ENCODE measurements at regions not wholly inside any gene's neighbourhood (a gene's known extent, or its start where the extent isn't known, plus 50 kb on each side); places are given as distances from the start of the nearest gene placed in this dataset.
"Not testable (repeated sequence)": the region's sequence is repeated elsewhere in the genome, so short reads cannot be mapped to it uniquely, and the experiment has no call there.

GRCh38 chr2:121132054-121132761 lies 152.8 kb downstream of the TFCP2L1 start:
- DNase-seq (ENCODE audit: low spot score), result no peak

DNA sequence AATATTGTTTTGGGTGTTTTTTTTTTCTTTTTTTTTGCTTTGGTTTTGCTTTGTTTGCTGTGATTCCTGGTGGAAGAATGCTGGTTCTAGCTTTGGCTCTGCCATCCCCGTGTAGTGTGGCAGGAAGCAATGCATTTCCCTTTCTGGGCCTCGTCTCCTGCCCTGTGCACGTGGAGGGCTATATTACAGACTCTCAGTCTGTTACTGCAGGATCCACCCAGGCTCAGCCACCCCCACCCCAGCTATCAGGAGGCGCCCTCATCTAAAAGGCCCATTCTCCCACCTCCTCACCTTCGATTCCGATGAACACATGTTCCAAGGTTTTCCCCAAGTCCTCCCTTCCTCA lies 152.3 kb downstream of the TFCP2L1 start:
- DNase-seq (ENCODE audit: low spot score), result no peak

GRCh38 chr2:121133551-121134319 lies 151.3 kb downstream of the TFCP2L1 start:
- DNase-seq (ENCODE audit: low spot score), result no peak

GRCh38 chr2:121134728-121135127 lies 150.3 kb downstream of the TFCP2L1 start:
- no peak for DNase-seq (ENCODE audit: low spot score)

DNA sequence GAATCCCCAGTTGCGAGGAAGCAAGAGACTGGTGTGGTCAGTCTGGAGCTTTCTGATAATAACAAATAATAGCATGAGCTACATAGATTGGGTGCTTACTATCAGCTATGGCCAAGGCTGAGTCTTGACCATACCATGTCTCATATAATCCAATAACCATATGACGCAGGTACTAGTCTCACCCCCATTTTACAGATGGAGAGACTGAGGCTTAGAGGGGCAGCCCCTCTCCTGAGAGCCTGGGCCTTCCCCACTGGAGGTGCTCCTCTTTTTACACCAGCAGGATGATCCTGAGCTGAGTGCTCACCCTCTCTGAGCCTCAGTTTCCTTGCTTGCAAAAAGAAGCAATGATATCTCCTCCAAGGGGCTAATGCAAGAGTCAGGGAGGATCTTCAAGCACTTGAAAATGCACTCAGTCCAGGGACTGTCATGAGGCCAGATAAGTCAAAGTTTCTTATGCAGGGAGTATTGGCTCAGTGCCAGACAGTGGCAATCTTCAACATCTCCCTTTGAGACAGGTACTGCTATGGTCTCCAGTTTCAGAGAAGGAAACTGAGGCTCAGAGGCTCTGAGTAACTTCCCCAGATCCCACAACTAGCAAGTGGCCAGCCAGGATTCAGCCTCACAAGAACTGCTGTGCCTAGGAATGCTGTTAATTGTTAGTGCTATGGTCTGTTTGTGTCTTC lies 149.7 kb downstream of the TFCP2L1 start:
- no peak for DNase-seq (ENCODE audit: low spot score)

DNA sequence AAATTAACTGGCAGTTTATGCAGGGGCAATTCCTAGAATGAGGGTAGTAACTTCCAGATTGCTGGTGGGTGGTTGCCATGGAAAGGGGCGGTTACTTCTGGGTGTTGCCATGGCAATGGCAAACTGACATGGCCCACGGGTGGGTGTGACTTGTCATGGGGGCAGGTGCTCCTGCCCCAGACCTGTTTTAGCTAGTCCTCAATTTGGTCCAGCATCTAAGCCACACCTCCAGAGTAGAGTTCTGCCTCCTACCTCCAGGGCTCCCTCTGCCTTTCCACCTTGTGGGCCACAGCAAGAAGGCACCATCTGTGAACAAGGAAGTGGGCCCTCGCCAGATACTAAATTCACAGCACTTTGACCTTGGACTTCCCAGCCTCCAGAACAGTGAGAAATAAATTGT lies 148.7 kb downstream of the TFCP2L1 start:
- DNase-seq (ENCODE audit: low spot score), result no peak

- DNase-seq (ENCODE audit: low spot score), result no peak
Measured at GRCh38 chr2:121137571-121137970, 147.4 kb downstream of the TFCP2L1 start.

- no peak for DNase-seq (ENCODE audit: low spot score)
Measured at GRCh38 chr2:121140734-121141133, 144.3 kb downstream of the TFCP2L1 start.

- DNase-seq (ENCODE audit: low spot score), result no peak
Measured at GRCh38 chr2:121142452-121142851, 142.6 kb downstream of the TFCP2L1 start.

DNA sequence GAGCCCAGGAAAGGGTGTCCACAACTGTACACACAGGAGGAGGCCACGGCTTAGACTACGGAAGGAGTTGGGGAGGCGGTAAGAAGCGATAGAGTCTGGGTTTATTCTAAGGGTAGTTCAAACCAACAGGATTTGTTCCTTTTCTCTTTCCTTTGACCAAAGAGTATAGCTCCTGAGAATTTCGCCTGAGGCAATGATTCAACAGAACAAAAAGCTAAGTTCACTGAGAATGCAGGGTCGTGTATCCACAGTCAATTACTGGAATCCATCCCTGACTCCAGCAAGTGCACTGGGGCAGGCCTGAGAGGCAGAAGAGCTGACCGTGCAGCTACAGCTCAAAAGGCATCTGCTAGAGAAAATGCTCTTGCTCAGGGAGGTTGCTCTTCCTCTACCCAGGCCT lies 140.9 kb downstream of the TFCP2L1 start:
- DNase-seq (ENCODE audit: low spot score), result no peak

DNA sequence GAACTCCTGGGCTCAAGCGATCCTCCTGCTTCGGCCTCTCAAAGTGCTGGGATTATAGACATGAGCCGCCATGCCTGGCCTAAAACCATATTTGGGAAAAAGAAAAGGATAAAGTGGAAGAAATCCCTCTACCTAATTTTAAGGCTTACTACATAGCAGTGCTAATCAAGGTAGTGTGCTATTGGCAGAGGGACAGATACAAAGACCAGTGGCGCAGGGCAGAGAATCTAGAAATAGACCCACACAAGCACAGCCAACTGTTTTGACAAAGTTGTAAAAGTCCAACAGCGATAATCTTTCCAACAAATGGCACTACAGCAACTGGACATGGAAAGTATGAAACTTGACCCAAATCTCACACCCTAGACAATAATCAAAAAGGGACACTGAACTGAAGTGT lies 138.4 kb downstream of the TFCP2L1 start:
- DNase-seq (ENCODE audit: low spot score), result no peak

GRCh38 chr2:121147766-121148165 lies 137.2 kb downstream of the TFCP2L1 start:
- no peak for DNase-seq (ENCODE audit: low spot score)

GRCh38 chr2:121148481-121148880 lies 136.5 kb downstream of the TFCP2L1 start:
- DNase-seq (ENCODE audit: low spot score), result no peak

- no peak for DNase-seq (ENCODE audit: low spot score)
Measured at GRCh38 chr2:121149384-121149783, 135.6 kb downstream of the TFCP2L1 start.

DNA sequence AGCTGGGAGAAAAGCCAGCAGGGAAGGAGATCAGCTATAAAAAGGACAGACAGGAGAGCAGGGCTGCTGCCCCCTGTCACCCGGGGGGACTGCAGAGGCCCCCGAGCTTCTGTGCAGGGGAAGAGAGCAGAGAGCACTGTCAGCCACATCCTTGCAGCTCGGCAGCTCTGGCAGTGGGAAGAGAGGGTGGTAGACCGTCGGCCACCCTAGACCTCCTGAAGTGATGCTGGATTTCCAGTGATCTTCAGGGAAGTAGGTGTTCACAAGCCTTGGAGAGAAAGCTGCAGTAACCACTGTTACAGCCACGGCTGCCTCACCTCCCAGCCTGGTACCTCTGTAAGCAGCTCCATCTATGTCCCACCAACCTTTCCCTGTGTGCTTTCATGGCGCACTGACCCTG lies 134.9 kb downstream of the TFCP2L1 start:
- no peak for DNase-seq (ENCODE audit: low spot score)

- no peak for DNase-seq (ENCODE audit: low spot score)
Measured at GRCh38 chr2:121150713-121151112, 134.3 kb downstream of the TFCP2L1 start.

GRCh38 chr2:121151311-121152109 lies 133.5 kb downstream of the TFCP2L1 start:
- DNase-seq (ENCODE audit: low spot score), result no peak

- DNase-seq (ENCODE audit: low spot score), result no peak
Measured at GRCh38 chr2:121152861-121153260, 132.1 kb downstream of the TFCP2L1 start.

DNA sequence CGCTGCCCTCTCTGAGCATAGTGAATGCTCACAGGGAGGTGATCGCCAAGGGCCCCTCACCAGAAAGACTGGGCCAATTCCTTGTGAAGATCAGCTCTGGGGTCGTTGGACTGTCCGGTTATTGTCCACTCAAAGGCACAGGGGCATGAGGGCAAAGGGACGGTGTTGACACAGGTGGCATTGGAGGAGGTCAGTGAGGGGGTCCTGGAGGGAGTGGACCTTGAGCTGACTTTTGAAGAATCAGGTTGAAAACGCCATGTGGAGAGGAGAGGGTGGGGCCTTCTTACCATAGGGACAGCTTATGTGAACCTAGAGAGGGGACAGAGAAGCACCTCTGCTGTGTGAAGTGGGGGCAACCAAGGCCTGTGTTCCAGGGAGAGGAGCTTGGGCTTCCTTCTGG lies 131.5 kb downstream of the TFCP2L1 start:
- no peak for DNase-seq (ENCODE audit: low spot score)

DNA sequence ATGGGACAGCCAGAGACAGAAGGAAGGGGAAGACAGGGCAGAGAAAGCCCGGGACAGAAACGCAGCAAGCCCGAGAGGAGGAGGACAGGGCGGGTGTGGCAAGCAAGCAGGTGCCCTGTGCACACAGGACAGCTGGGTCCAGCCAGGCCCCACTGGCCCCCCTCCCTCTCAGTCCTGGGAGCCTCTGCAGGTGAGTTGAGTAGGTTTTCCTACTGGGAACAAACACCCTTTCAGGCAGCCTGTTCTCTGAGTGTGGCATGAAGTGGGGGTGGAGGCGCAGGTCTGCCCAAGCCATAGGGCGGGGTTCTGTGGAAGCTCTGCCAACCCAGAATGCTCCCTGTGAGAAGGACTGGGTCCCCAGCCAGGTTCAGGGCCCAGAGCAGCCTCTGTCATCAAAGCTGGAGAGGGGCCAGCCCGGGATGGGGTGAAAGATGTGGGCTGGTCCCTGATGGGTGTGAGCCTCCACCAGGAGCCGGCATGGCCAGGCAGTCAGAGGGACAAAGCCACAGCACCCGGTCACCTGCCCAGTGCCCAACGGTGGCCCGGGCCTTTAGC lies 129.4 kb downstream of the TFCP2L1 start:
- DNase-seq (ENCODE audit: low spot score), result no peak

GRCh38 chr2:121157481-121157880 lies 127.5 kb downstream of the TFCP2L1 start:
- DNase-seq (ENCODE audit: low spot score), result not testable (repeated sequence)
